Osteocyte (in vitro differentiated cells): ENCODE measurements at regions not wholly inside any gene's neighbourhood (a gene's known extent, or its start where the extent isn't known, plus 50 kb on each side); places are given as distances from the start of the nearest gene placed in this dataset.
A peak's percentile ranks its signal among the peaks of the same experiment; 100 is the strongest.

Source experiments
- DNase-seq: peaks from one replicate; pipeline ENCODE4 v3.0.0; 2021; ENCODE audit warnings: mixed read lengths; ENCODE audit not compliant: unreplicated experiment; ENCODE audit errors: extremely low spot score
- H3K27ac Mint-ChIP-seq: one replicate; pipeline ENCODE4 v1.8.0; 2021; ENCODE audit warnings: mild to moderate bottlenecking, mixed read lengths; ENCODE audit not compliant: unreplicated experiment
- H3K27me3 Mint-ChIP-seq: one replicate; pipeline ENCODE4 v1.8.0; 2021; ENCODE audit warnings: mixed read lengths; ENCODE audit not compliant: unreplicated experiment
- H3K36me3 Mint-ChIP-seq: one replicate; pipeline ENCODE4 v1.8.0; 2021; ENCODE audit warnings: mixed read lengths; ENCODE audit not compliant: unreplicated experiment
- H3K4me1 Mint-ChIP-seq: one replicate; pipeline ENCODE4 v1.8.0; 2021; ENCODE audit warnings: mixed read lengths; ENCODE audit not compliant: unreplicated experiment
- H3K4me3 Mint-ChIP-seq: one replicate; pipeline ENCODE4 v1.8.0; 2021; ENCODE audit warnings: mild to moderate bottlenecking, moderate library complexity, mixed read lengths; ENCODE audit not compliant: unreplicated experiment
- H3K9me3 Mint-ChIP-seq: one replicate; pipeline ENCODE4 v1.8.0; 2021; ENCODE audit warnings: mixed read lengths; ENCODE audit not compliant: unreplicated experiment
- CTCF ChIP-seq: fragments of 200-600 bp; sonication (generic); IDR thresholded peaks from 2 replicates; pipeline ENCODE4 v1.5.0; 2021; ENCODE audit warnings: antibody characterized with exemption, mild to moderate bottlenecking, moderate library complexity

- Mint-ChIP-seq H3K4me1 (no peaks in the 10 kb centered on the region), H3K36me3 (no peaks in the 10 kb centered on the region), H3K4me3 (no peak overlapping the region), H3K27me3 (peaks cover 30% of the 10 kb centered on the region), H3K27ac (no peak overlapping the region), H3K9me3 (peaks cover 12% of the 10 kb centered on the region)
- TF ChIP-seq CTCF: no peak
- DNase-seq: peak; percentile 82
Observed at GRCh38 chr2:187001248-187001647, 152.3 kb upstream of the ZSWIM2 start.

DNA sequence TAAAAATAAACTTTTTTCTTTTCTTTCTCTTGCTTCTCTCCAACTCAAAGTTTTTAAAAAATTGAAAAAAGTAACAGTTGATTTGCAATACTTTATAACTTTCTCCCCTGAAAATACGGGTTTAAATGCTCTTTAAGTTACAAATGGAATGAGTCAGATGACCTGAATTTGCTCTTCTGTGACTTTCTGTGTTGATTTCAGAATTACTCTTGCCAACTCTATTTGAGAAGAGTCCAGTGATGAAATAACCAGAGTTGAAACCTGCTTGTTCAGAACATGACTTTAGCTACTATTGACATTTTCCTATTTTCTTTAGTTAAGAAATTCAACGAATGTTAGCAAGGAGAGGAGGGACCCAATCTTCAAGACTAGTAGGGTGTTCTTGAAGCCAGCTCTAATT, 146.1 kb upstream of the ZSWIM2 start:
- H3K27ac Mint-ChIP-seq: no peak overlapping the region

DNA sequence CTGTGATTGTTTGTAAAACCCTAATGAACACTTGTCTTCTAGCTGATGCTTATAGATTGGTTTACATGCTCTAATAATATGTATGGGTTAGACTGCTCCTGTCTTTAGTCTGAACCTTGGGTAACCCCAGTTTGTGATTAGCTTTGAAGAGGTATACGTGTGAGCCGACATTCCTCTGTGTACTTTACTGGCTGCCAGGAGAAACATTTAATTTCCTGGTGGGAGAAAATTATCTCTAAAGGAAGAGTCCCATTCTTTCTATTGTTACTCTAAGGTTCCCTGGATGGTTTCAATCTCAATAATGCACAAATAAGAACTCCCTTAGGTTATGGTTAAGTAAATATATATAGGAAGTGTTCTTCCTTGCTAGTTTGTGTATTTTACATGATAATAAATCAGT, 143.6 kb upstream of the ZSWIM2 start:
- H3K9me3 Mint-ChIP-seq: peaks cover 22% of the 10 kb centered on the region
- peaks cover 34% of the 10 kb centered on the region for H3K27me3 Mint-ChIP-seq
- no peak overlapping the region for H3K4me3 Mint-ChIP-seq

More for the DNA sequence above, 146.1 kb upstream of the ZSWIM2 start:
- H3K27me3 Mint-ChIP-seq: peaks cover 38% of the 10 kb centered on the region
- peaks cover 10% of the 10 kb centered on the region for H3K9me3 Mint-ChIP-seq
- H3K4me3 Mint-ChIP-seq: no peak overlapping the region
- no peak for TF ChIP-seq CTCF
- DNase-seq: no peak
- peaks cover 4% of the 10 kb centered on the region for H3K4me1 Mint-ChIP-seq
- no peaks in the 10 kb centered on the region for H3K36me3 Mint-ChIP-seq

DNA sequence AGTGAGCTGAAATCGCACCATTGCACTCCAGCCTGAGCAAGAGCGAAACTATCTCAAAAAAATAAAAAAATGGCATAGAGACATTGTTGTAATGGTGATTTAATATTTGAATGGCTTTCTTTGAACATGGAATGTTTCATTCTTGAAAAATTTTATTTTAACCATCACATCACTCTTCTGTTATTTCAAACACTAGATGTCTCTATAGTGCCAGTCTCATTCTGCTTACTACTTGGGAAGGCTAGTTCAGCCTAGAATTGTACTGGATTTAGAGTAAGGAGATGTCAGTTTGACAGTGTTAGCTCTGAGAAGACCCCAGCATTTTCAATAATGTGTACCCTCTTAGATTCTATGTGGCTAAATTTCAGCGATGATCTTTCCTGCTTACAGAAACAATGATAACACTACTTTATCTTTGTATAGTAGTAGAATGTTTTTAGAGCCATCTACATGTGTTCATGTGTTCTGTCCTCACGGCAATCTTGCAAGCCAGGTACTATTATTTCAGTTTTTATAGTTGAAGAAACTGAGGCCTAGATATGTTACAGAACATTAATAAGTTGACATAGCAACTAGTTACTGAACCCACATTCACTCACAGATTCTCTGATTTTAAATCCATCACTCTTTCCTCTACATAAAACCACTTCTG, 142.9 kb upstream of the ZSWIM2 start:
- Mint-ChIP-seq H3K36me3 (no peaks in the 10 kb centered on the region), H3K27me3 (peaks cover 30% of the 10 kb centered on the region), H3K9me3 (peaks cover 29% of the 10 kb centered on the region), H3K4me3 (no peak overlapping the region), H3K4me1 (peaks cover 4% of the 10 kb centered on the region), H3K27ac (no peak overlapping the region)
- no peak for DNase-seq
- peak; percentile 37 for TF ChIP-seq CTCF

More for the DNA sequence above, 143.6 kb upstream of the ZSWIM2 start:
- peaks cover 4% of the 10 kb centered on the region for H3K4me1 Mint-ChIP-seq
- no peak for TF ChIP-seq CTCF
- no peak for DNase-seq
- no peak overlapping the region for H3K27ac Mint-ChIP-seq
- no peaks in the 10 kb centered on the region for H3K36me3 Mint-ChIP-seq

DNA sequence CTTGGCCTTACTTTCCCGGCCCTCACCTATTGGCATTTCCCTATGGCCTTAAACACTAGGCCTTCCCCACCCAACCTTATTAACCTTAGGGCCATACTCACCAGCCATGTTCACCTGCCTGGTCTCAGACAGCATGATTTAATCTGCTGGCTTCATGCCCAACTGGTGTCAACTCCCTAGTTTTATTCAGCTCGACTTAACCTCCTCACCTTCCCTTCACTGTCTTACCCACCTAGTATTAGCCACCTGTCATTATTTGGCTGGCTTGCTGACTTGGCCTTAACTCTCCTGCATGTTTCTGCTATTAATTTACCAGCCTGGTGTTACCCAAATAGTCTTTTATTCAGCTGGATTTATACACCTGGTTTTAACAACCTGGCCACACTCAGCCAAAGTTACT, 136.0 kb upstream of the ZSWIM2 start:
- Mint-ChIP-seq H3K27ac (no peak overlapping the region), H3K9me3 (peaks cover 31% of the 10 kb centered on the region)

More for the DNA sequence above, 136.0 kb upstream of the ZSWIM2 start:
- no peak for DNase-seq
- no peaks in the 10 kb centered on the region for H3K4me1 Mint-ChIP-seq
- no peaks in the 10 kb centered on the region for H3K36me3 Mint-ChIP-seq
- no peak for TF ChIP-seq CTCF
- H3K4me3 Mint-ChIP-seq: no peak overlapping the region
- H3K27me3 Mint-ChIP-seq: no peaks in the 10 kb centered on the region
